H1 (cell line): ENCODE measurements at regions not wholly inside any gene's neighbourhood (a gene's known extent, or its start where the extent isn't known, plus 50 kb on each side); places are given as distances from the start of the nearest gene placed in this dataset.

ENCODE experiments used
- CHD2 ChIP-seq: IDR thresholded peaks from 2 replicates; pipeline ENCODE4 v1.6.1; 2012; ENCODE audit warnings: low read length, improper control_type of control experiment
- EZH2 ChIP-seq: fragments of 200-600 bp; sonication (generic); IDR thresholded peaks from 2 replicates; pipeline ENCODE4 v1.7.1; 2012; ENCODE audit warnings: low read depth, mild to moderate bottlenecking, moderate library complexity, low read length, inconsistent platforms; ENCODE audit not compliant: severe bottlenecking
- HDAC6 ChIP-seq: IDR thresholded peaks from one replicate; pipeline ENCODE4 v1.7.1; 2012; ENCODE audit warnings: low read depth, mild to moderate bottlenecking, inconsistent platforms, low read length, moderate library complexity
- TF ChIP-seq, protein P1 (sequence below): IDR thresholded peaks from 2 replicates; pipeline ENCODE4 v1.6.1; 2011; ENCODE audit warnings: low read depth, mild to moderate bottlenecking, low read length; ENCODE audit not compliant: insufficient read depth
- TF ChIP-seq, protein P2 (sequence below): IDR thresholded peaks from 2 replicates; pipeline ENCODE4 v1.6.1; 2012; ENCODE audit warnings: low read length, inconsistent platforms
- TF ChIP-seq, protein P3 (sequence below), 3 experiments: IDR thresholded peaks; 1 replicate in 2 of 3; 2 replicates in 1 of 3; pipeline versions ENCODE4 v1.5.1 to v1.6.1; 2011; ENCODE audit warnings: low read length in 3 of 3, mild to moderate bottlenecking in 3 of 3, inconsistent platforms in 2 of 3, low read depth in 1 of 3, moderate library complexity in 1 of 3; ENCODE audit not compliant: insufficient read depth in 1 of 3; ENCODE audit errors: control extremely low read depth in 1 of 3
- TF ChIP-seq, protein P4 (sequence below): IDR thresholded peaks from 2 replicates; pipeline ENCODE4 v1.6.1; 2012; ENCODE audit warnings: inconsistent platforms

DNA sequence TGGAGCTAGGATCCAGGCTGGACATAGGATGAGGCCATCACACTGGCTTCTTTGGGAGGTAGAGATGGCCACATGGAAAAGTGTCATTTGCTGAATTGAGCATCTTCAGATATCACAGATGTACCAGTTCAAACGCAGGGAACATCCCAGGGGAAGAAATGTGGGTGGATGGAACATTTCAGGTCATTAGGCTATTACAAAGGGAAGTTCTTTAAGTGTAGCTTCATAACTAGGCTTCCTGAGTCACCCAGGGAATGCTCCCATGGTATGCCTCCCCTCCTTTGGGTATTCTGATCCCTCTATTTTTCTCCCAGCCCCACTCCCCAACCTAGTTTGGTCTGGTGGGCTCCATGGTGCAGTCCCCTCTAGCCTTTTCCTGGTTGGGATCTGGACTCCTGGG, 69.8 kb upstream of the IRX3 start:
- TF ChIP-seq, protein P1, sequence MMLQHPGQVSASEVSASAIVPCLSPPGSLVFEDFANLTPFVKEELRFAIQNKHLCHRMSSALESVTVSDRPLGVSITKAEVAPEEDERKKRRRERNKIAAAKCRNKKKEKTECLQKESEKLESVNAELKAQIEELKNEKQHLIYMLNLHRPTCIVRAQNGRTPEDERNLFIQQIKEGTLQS, result no peak
- TF ChIP-seq CHD2 (no peak), HDAC6 (no peak), EZH2 (no peak)
- TF ChIP-seq, protein P2, sequence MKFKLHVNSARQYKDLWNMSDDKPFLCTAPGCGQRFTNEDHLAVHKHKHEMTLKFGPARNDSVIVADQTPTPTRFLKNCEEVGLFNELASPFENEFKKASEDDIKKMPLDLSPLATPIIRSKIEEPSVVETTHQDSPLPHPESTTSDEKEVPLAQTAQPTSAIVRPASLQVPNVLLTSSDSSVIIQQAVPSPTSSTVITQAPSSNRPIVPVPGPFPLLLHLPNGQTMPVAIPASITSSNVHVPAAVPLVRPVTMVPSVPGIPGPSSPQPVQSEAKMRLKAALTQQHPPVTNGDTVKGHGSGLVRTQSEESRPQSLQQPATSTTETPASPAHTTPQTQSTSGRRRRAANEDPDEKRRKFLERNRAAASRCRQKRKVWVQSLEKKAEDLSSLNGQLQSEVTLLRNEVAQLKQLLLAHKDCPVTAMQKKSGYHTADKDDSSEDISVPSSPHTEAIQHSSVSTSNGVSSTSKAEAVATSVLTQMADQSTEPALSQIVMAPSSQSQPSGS, result no peak
- TF ChIP-seq, protein P3, sequence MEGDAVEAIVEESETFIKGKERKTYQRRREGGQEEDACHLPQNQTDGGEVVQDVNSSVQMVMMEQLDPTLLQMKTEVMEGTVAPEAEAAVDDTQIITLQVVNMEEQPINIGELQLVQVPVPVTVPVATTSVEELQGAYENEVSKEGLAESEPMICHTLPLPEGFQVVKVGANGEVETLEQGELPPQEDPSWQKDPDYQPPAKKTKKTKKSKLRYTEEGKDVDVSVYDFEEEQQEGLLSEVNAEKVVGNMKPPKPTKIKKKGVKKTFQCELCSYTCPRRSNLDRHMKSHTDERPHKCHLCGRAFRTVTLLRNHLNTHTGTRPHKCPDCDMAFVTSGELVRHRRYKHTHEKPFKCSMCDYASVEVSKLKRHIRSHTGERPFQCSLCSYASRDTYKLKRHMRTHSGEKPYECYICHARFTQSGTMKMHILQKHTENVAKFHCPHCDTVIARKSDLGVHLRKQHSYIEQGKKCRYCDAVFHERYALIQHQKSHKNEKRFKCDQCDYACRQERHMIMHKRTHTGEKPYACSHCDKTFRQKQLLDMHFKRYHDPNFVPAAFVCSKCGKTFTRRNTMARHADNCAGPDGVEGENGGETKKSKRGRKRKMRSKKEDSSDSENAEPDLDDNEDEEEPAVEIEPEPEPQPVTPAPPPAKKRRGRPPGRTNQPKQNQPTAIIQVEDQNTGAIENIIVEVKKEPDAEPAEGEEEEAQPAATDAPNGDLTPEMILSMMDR (IDR thresholded peaks at IDR 0.05; ENCODE audit: control extremely low read depth in 1 of 3, insufficient read depth in 1 of 3, low read depth in 1 of 3, low read length in 3 of 3), result no peak
- TF ChIP-seq, protein P4, sequence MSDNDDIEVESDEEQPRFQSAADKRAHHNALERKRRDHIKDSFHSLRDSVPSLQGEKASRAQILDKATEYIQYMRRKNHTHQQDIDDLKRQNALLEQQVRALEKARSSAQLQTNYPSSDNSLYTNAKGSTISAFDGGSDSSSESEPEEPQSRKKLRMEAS, result no peak
